ENCODE measurements at regions not wholly inside any gene's neighbourhood (a gene's known extent, or its start where the extent isn't known, plus 50 kb on each side); places are given as distances from the start of the nearest gene placed in this dataset.
"Not testable (repeated sequence)": the region's sequence is repeated elsewhere in the genome, so short reads cannot be mapped to it uniquely, and the experiment has no call there.

DNA sequence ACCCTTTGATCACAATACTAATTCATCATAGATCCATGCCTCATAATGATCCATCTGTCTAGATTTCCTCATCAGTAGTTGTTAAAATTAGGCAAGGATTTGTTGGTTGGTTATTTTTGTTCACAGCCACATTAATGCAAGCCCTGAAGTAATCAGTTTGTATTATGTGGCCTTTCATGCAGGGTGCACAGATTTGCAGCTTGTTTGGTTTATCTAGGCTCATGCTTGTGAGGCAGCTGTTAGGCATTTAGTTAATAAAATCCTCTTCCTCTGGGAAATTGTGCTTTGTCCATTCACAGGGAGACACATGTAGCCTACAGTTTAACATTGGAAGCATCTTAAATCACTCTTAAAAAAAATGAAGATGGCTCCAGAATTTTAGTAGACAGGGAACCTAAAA, 162.8 kb upstream of the ZNF385D start:
- intact Hi-C loops (cut with DNase I), result no loop called here
- DNase-seq, result no peak
- Histone ChIP-seq H3K27ac (no peak overlapping the region), H3K36me3 (no peaks in the 10 kb centered on the region), H3K9me3 (no peaks in the 10 kb centered on the region), H3K4me1 (peaks cover 0 to 16% (median 2%) of the 10 kb centered on the region in 4 donors), H3K27me3 (no peaks in the 10 kb centered on the region), H3K4me3 (no peak overlapping the region)
- no peak for TF ChIP-seq EP300 (IDR thresholded peaks at IDR 0.05)
- TF ChIP-seq POLR2AphosphoS5 (IDR thresholded peaks at IDR 0.05), result no peak
- no peak for TF ChIP-seq POLR2A (IDR thresholded peaks at IDR 0.05)
- TF ChIP-seq, protein P1, sequence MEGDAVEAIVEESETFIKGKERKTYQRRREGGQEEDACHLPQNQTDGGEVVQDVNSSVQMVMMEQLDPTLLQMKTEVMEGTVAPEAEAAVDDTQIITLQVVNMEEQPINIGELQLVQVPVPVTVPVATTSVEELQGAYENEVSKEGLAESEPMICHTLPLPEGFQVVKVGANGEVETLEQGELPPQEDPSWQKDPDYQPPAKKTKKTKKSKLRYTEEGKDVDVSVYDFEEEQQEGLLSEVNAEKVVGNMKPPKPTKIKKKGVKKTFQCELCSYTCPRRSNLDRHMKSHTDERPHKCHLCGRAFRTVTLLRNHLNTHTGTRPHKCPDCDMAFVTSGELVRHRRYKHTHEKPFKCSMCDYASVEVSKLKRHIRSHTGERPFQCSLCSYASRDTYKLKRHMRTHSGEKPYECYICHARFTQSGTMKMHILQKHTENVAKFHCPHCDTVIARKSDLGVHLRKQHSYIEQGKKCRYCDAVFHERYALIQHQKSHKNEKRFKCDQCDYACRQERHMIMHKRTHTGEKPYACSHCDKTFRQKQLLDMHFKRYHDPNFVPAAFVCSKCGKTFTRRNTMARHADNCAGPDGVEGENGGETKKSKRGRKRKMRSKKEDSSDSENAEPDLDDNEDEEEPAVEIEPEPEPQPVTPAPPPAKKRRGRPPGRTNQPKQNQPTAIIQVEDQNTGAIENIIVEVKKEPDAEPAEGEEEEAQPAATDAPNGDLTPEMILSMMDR (IDR thresholded peaks at IDR 0.05), result no peak

DNA sequence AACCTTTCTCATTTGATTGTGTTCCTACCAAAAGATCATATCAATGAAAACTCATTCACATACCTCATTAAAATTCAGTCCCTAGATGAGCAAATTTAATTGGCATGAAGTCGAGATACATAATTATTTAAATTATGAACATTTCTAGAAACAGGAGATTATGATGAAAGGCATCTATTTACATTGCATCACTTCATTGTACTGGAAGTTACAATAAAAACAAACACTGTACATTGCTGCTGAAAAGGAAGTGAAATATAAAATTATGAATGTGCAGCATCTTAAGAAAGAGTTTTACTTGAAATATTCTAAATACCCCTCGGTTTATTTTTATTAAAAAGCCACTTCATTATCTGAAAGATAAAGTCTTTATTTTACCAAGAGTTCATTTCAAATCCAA, 163.4 kb upstream of the ZNF385D start:
- TF ChIP-seq POLR2A (IDR thresholded peaks at IDR 0.05), result no peak
- TF ChIP-seq, protein P1 (IDR thresholded peaks at IDR 0.05), result no peak
- TF ChIP-seq EP300 (IDR thresholded peaks at IDR 0.05), result no peak
- peaks cover 0 to 16% (median 2%) of the 10 kb centered on the region in 4 donors for H3K4me1 ChIP-seq
- DNase-seq, result no peak
- intact Hi-C loops (cut with DNase I), result no loop called here
- no peaks in the 10 kb centered on the region for H3K36me3 ChIP-seq
- H3K9me3 ChIP-seq, result no peaks in the 10 kb centered on the region
- H3K27me3 ChIP-seq, result no peaks in the 10 kb centered on the region
- H3K4me3 ChIP-seq, result no peak overlapping the region
- 61 to 71% methylated on average over 2 of the region's 2 CpGs for WGBS, 2 donors
- no peak overlapping the region for H3K27ac ChIP-seq

DNA sequence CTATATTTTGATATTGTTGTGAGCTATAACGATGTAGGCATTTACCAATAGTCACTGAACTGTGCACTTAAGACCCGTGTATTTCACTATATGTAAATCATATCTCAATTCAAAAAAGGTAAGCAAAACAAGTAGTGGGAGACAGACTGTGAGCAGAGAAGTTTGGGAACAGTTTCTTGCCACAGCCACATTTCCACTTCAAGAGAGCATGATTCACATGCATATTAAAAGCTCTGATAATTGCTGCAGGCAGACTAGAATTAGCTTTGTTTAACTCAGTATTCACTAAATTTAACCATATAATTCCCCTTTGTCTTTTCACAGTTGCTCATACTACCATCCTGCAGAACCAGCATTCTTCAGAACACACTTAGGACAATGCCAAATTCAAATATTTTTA, 168.4 kb upstream of the ZNF385D start:
- WGBS, 2 donors, result 60 to 72% methylated on average over 2 of the region's 2 CpGs
- Histone ChIP-seq H3K4me1 (no peaks in the 10 kb centered on the region), H3K27me3 (no peaks in the 10 kb centered on the region), H3K27ac (no peak overlapping the region), H3K4me3 (no peak overlapping the region), H3K36me3 (no peaks in the 10 kb centered on the region), H3K9me3 (no peaks in the 10 kb centered on the region)
- DNase-seq, result no peak
- intact Hi-C loops (cut with DNase I), result no loop called here
- TF ChIP-seq POLR2A (IDR thresholded peaks at IDR 0.05), result no peak

- Histone ChIP-seq H3K4me3 (no peak overlapping the region), H3K9me3 (no peaks in the 10 kb centered on the region), H3K4me1 (no peaks in the 10 kb centered on the region), H3K36me3 (no peaks in the 10 kb centered on the region), H3K27me3 (no peaks in the 10 kb centered on the region), H3K27ac (no peak overlapping the region)
- 83% methylated on average over 1 of the region's 1 CpG for WGBS, 2 donors
- TF ChIP-seq, protein P1 (IDR thresholded peaks at IDR 0.05), result no peak
- TF ChIP-seq EP300 (IDR thresholded peaks at IDR 0.05), result no peak
- no peak for TF ChIP-seq POLR2A (IDR thresholded peaks at IDR 0.05)
- intact Hi-C loops (cut with DNase I), result no loop called here
- DNase-seq, result no peak
Observed at GRCh38 chr3:21920421-21920861, 169.4 kb upstream of the ZNF385D start.

DNA sequence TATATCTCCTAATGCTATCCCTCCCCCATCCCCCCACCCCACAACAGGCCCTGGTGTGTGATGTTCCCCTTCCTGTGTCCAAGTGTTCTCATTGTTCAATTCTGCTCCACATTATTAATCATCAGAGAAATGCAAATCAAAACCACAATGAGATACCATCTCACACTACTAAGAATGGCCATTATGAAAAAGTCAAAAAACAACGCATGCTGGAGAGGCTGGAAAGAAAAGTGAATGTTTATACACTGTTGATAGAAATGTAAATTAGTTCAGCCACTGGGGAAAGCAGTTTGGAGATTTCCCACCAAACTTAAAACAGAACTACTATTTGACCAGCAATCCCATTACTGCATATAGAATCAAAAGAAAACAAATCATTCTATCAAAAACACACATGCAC, 172.1 kb upstream of the ZNF385D start:
- DNase-seq; intact Hi-C loops (cut with DNase I); H3K9me3 ChIP-seq; H3K27ac ChIP-seq; H3K36me3 ChIP-seq; H3K4me1 ChIP-seq; H3K27me3 ChIP-seq; H3K4me3 ChIP-seq: not testable (repeated sequence)
- WGBS, 2 donors, result 64 to 85% methylated on average over 1 of the region's 1 CpG

- no peaks in the 10 kb centered on the region for H3K36me3 ChIP-seq
- TF ChIP-seq, protein P1 (IDR thresholded peaks at IDR 0.05), result no peak
- no peak for TF ChIP-seq POLR2AphosphoS5 (IDR thresholded peaks at IDR 0.05)
- no peak for TF ChIP-seq EP300 (IDR thresholded peaks at IDR 0.05)
- no peak for TF ChIP-seq POLR2A (IDR thresholded peaks at IDR 0.05)
- H3K9me3 ChIP-seq, result no peaks in the 10 kb centered on the region
- no peak overlapping the region for H3K27ac ChIP-seq
- WGBS, 2 donors, result 29 to 64% methylated on average over 3 of the region's 3 CpGs
- H3K4me1 ChIP-seq, result no peaks in the 10 kb centered on the region
- no peak overlapping the region for H3K4me3 ChIP-seq
- intact Hi-C loops (cut with DNase I), result no loop called here
- DNase-seq, result no peak
- no peaks in the 10 kb centered on the region for H3K27me3 ChIP-seq
Observed at GRCh38 chr3:21927261-21927660, 176.3 kb upstream of the ZNF385D start.
